Tibial nerve (tissue), 4 donors: ENCODE measurements at regions not wholly inside any gene's neighbourhood (a gene's known extent, or its start where the extent isn't known, plus 50 kb on each side); places are given as distances from the start of the nearest gene placed in this dataset.

Experiments
- EP300 ChIP-seq, 2 donors: sonication (generic); formaldehyde crosslinking; IDR thresholded peaks; one replicate each; pipeline ENCODE4 v1.6.1; 2017; ENCODE audit warnings: antibody characterized with exemption in 2 of 2, mild to moderate bottlenecking in 1 of 2
- POLR2A ChIP-seq, 2 donors: fragments of 450-650 bp; IDR thresholded peaks; one replicate each; pipeline ENCODE4 v1.6.1; 2017; ENCODE audit warnings: antibody characterized with exemption in 2 of 2, mild to moderate bottlenecking in 2 of 2, moderate library complexity in 2 of 2
- TF ChIP-seq, protein P1 (sequence below), 5 experiments: fragments of 200-600 bp in 3 of 5; fragments of 450-650 bp in 2 of 5; sonication (generic) in 3 of 5; IDR thresholded peaks; one replicate each; pipeline ENCODE4 v1.5.1; 2016 to 2019; ENCODE audit warnings: antibody characterized with exemption in 5 of 5, mild to moderate bottlenecking in 3 of 5, moderate library complexity in 2 of 5

DNA sequence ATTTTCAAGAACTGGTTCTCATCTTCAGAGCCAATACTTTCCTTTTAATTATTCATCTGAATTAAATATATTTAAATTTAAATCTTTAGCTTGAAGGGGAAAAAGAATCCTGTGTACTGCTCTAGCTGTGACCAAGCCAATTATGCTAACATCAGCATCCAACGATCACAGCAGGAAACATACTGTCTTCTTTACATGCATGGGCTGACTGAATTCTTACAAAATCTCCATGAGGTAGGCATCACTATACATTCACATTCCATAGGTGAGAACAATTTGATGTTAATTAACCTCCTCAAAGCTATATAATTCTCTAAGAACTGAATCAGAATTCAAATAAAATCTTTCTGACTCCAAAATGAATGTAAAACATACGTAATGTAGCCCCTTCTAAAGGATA is 118.8 kb upstream of the MAP2 start:
- TF ChIP-seq, protein P1, sequence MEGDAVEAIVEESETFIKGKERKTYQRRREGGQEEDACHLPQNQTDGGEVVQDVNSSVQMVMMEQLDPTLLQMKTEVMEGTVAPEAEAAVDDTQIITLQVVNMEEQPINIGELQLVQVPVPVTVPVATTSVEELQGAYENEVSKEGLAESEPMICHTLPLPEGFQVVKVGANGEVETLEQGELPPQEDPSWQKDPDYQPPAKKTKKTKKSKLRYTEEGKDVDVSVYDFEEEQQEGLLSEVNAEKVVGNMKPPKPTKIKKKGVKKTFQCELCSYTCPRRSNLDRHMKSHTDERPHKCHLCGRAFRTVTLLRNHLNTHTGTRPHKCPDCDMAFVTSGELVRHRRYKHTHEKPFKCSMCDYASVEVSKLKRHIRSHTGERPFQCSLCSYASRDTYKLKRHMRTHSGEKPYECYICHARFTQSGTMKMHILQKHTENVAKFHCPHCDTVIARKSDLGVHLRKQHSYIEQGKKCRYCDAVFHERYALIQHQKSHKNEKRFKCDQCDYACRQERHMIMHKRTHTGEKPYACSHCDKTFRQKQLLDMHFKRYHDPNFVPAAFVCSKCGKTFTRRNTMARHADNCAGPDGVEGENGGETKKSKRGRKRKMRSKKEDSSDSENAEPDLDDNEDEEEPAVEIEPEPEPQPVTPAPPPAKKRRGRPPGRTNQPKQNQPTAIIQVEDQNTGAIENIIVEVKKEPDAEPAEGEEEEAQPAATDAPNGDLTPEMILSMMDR (IDR thresholded peaks at IDR 0.05) = no peak
- TF ChIP-seq POLR2A (IDR thresholded peaks at IDR 0.05) (no peak), EP300 (IDR thresholded peaks at IDR 0.05) (no peak)
